GM13977 (cell line): ENCODE measurements at regions not wholly inside any gene's neighbourhood (a gene's known extent, or its start where the extent isn't known, plus 50 kb on each side); places are given as distances from the start of the nearest gene placed in this dataset.

Experiments used
- DNase-seq: peaks from one replicate; pipeline ENCODE4 v3.0.0; 2012; ENCODE audit warnings: low spot score
- CTCF ChIP-seq: IDR thresholded peaks from 2 replicates; pipeline ENCODE4 v1.5.1; 2012; ENCODE audit warnings: mild to moderate bottlenecking, control low read depth; ENCODE audit not compliant: insufficient read depth; ENCODE audit errors: extremely low read depth, missing control alignments
- in situ Hi-C: fragments of 300-500 bp; cut with MboI; formaldehyde crosslinking; loops from one replicate; pipeline ENCODE4 v1.12.0; 2022; ENCODE audit warnings: low sequenced_read_pairs, low pct_unique_long_range_greater_than_20kb, mixed read lengths, inconsistent platforms; ENCODE audit not compliant: unreplicated experiment

GRCh38 chr3:22990291-22991200, 212.6 kb upstream of the UBE2E2 start:
- in situ Hi-C loops = no loop called here
- DNase-seq = no peak
- no peak for TF ChIP-seq CTCF

DNA sequence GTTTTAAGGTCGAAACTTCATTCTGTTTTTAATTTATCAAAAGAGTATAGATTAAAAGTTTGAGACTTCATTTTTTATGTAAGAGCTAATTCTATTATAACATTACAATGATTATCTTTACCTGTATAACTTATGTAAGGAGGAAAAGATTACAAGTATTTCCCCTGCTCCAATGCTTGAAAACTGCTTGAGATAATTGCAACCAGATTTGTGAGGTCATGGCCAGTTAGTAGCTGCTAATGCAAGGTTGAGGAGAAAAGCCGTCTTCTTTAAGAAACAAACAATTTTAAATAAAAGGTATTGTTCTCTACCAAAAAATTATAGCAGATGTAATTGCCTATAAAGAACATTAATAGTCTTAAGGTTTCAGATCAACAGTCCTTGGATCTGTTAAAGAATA, 208.3 kb upstream of the UBE2E2 start:
- DNase-seq = no peak
- in situ Hi-C loops = no loop called here
- no peak for TF ChIP-seq CTCF

GRCh38 chr3:22996920-22997571, 206.1 kb upstream of the UBE2E2 start:
- no peak for DNase-seq
- TF ChIP-seq CTCF = no peak
- in situ Hi-C loops = no loop called here

- no peak for TF ChIP-seq CTCF
- DNase-seq = no peak
- in situ Hi-C loops = no loop called here
Observed at GRCh38 chr3:23000371-23000770, 202.8 kb upstream of the UBE2E2 start.

GRCh38 chr3:23002151-23002550, 201.0 kb upstream of the UBE2E2 start:
- TF ChIP-seq CTCF = no peak
- DNase-seq = no peak
- in situ Hi-C loops = no loop called here

GRCh38 chr3:23002836-23003732, 200.0 kb upstream of the UBE2E2 start:
- no peak for TF ChIP-seq CTCF
- in situ Hi-C loops = no loop called here
- no peak for DNase-seq
